H9 (cell line): ENCODE measurements at regions not wholly inside any gene's neighbourhood (a gene's known extent, or its start where the extent isn't known, plus 50 kb on each side); places are given as distances from the start of the nearest gene placed in this dataset.

Experiments used
- DNase-seq: peaks from one replicate; pipeline ENCODE4 v3.0.0-alpha.2; 2017
- H2AFZ ChIP-seq: one replicate; pipeline ENCODE4 v1.6.1; 2013; ENCODE audit warnings: mild to moderate bottlenecking, low read length, control low read depth, moderate library complexity
- H2AK5ac ChIP-seq: 2 replicates; pipeline ENCODE4 v1.6.1; 2013; ENCODE audit warnings: low read length, control low read depth, mixed read lengths; ENCODE audit not compliant: insufficient read length
- H2BK120ac ChIP-seq: one replicate; pipeline ENCODE4 v1.6.1; 2013; ENCODE audit warnings: low read depth, mild to moderate bottlenecking, low read length, control low read depth, inconsistent platforms; ENCODE audit not compliant: poor library complexity, severe bottlenecking
- H2BK12ac ChIP-seq: 2 replicates; pipeline ENCODE4 v1.6.1; 2013; ENCODE audit warnings: low read length, control low read depth, mixed read lengths, low read depth; ENCODE audit not compliant: insufficient read length
- H2BK15ac ChIP-seq: 2 replicates; pipeline ENCODE4 v1.6.1; 2013; ENCODE audit warnings: low read depth, low read length, control low read depth
- H2BK20ac ChIP-seq: one replicate; pipeline ENCODE4 v1.6.1; 2013; ENCODE audit warnings: low read depth, mild to moderate bottlenecking, low read length, control low read depth, inconsistent platforms; ENCODE audit not compliant: poor library complexity, severe bottlenecking
- H2BK5ac ChIP-seq: 2 replicates; pipeline ENCODE4 v1.6.1; 2013; ENCODE audit warnings: low read length, control low read depth, mixed read lengths; ENCODE audit not compliant: insufficient read length
- H3K14ac ChIP-seq: 2 replicates; pipeline ENCODE4 v1.6.1; 2013; ENCODE audit warnings: low read length, control low read depth; ENCODE audit not compliant: insufficient read depth
- H3K18ac ChIP-seq: 2 replicates; pipeline ENCODE4 v1.6.1; 2013; ENCODE audit warnings: low read depth, mild to moderate bottlenecking, mixed read lengths, low read length, control low read depth; ENCODE audit not compliant: insufficient read length
- H3K23ac ChIP-seq: 2 replicates; pipeline ENCODE4 v1.6.1; 2013; ENCODE audit warnings: low read length, control low read depth, mixed read lengths, low read depth; ENCODE audit not compliant: insufficient read length
- H3K23me2 ChIP-seq: 2 replicates; pipeline ENCODE4 v1.6.1; 2013; ENCODE audit warnings: low read depth, mild to moderate bottlenecking, mixed read lengths, low read length, control low read depth; ENCODE audit not compliant: insufficient read length, poor library complexity, severe bottlenecking
- H3K27ac ChIP-seq: 2 replicates; pipeline ENCODE4 v1.5.1; 2013; ENCODE audit warnings: low read length, control low read depth, mixed read lengths, low read depth; ENCODE audit not compliant: insufficient read length
- H3K27me3 ChIP-seq: 2 replicates; pipeline ENCODE4 v1.6.1; 2013; ENCODE audit warnings: low read length, control low read depth, inconsistent platforms; ENCODE audit not compliant: insufficient read depth
- H3K4ac ChIP-seq: 2 replicates; pipeline ENCODE4 v1.6.1; 2013; ENCODE audit warnings: low read depth, mild to moderate bottlenecking, control low read depth, inconsistent platforms, low read length, moderate library complexity
- H3K4me1 ChIP-seq: 2 replicates; pipeline ENCODE4 v1.6.1; 2013; ENCODE audit warnings: low read length, control low read depth, inconsistent platforms; ENCODE audit not compliant: insufficient read depth
- H3K4me2 ChIP-seq: 2 replicates; pipeline ENCODE4 v1.6.1; 2013; ENCODE audit warnings: low read length, control low read depth, mixed read lengths; ENCODE audit not compliant: insufficient read length, insufficient read depth
- H3K56ac ChIP-seq: 2 replicates; pipeline ENCODE4 v1.6.1; 2013; ENCODE audit warnings: low read depth, mild to moderate bottlenecking, mixed read lengths, low read length, control low read depth; ENCODE audit not compliant: insufficient read length
- H3K79me1 ChIP-seq: 2 replicates; pipeline ENCODE4 v1.6.1; 2013; ENCODE audit warnings: low read depth, mild to moderate bottlenecking, moderate library complexity, low read length, control low read depth, inconsistent platforms; ENCODE audit not compliant: insufficient read depth, poor library complexity, severe bottlenecking
- H3K79me2 ChIP-seq: 2 replicates; pipeline ENCODE4 v1.6.1; 2013; ENCODE audit warnings: low read length, control low read depth, inconsistent platforms; ENCODE audit not compliant: insufficient read depth
- H3K9ac ChIP-seq: 2 replicates; pipeline ENCODE4 v1.6.1; 2013; ENCODE audit warnings: low read length, control low read depth, mixed read lengths; ENCODE audit not compliant: insufficient read length; ENCODE audit errors: extremely low read depth
- H3K9me3 ChIP-seq: one replicate; pipeline ENCODE4 v1.6.1; 2013; ENCODE audit warnings: low read depth, low read length, inconsistent platforms; ENCODE audit not compliant: control insufficient read depth
- H3T11ph ChIP-seq: one replicate; pipeline ENCODE4 v1.6.1; 2013; ENCODE audit warnings: mild to moderate bottlenecking, low read length, control low read depth, inconsistent platforms
- H4K20me1 ChIP-seq: one replicate; pipeline ENCODE4 v1.6.1; 2013; ENCODE audit not compliant: control insufficient read depth, insufficient read length, insufficient read depth
- H4K5ac ChIP-seq: 2 replicates; pipeline ENCODE4 v1.6.1; 2013; ENCODE audit warnings: low read depth, mild to moderate bottlenecking, mixed read lengths, low read length, control low read depth; ENCODE audit not compliant: insufficient read length
- H4K8ac ChIP-seq: replicated peaks from 2 replicates; pipeline ENCODE4 v1.6.1; 2013; ENCODE audit warnings: low read length, control low read depth, mixed read lengths, low read depth; ENCODE audit not compliant: insufficient read length
- H4K91ac ChIP-seq: 2 replicates; pipeline ENCODE4 v1.6.1; 2013; ENCODE audit warnings: low read depth, mild to moderate bottlenecking, moderate library complexity, mixed read lengths, low read length, control low read depth; ENCODE audit not compliant: insufficient read length
- H3K27ac Mint-ChIP-seq, 3 experiments: 2 replicates in 2 of 3; 3 replicates in 1 of 3; pipeline ENCODE4 v1.8.0; 2020 to 2021; ENCODE audit warnings: mixed read lengths in 3 of 3, mild to moderate bottlenecking in 1 of 3, moderate library complexity in 1 of 3
- H3K27me3 Mint-ChIP-seq: 2 replicates; pipeline ENCODE4 v1.8.0; 2021; ENCODE audit warnings: low read depth, mild to moderate bottlenecking, moderate library complexity, mixed read lengths
- H3K36me3 Mint-ChIP-seq, 3 experiments: 2 replicates in 2 of 3; 3 replicates in 1 of 3; pipeline ENCODE4 v1.8.0; 2020 to 2021; ENCODE audit warnings: low read depth in 3 of 3, mixed read lengths in 3 of 3; ENCODE audit not compliant: insufficient read depth in 1 of 3
- H3K4me1 Mint-ChIP-seq, 2 experiments: 2 replicates each; pipeline ENCODE4 v1.8.0; 2020; ENCODE audit warnings: mixed read lengths in 2 of 2
- H3K4me3 Mint-ChIP-seq, 2 experiments: 2 replicates in 1 of 2; 3 replicates in 1 of 2; pipeline ENCODE4 v1.8.0; 2020 to 2021; ENCODE audit warnings: mild to moderate bottlenecking in 2 of 2, mixed read lengths in 2 of 2, moderate library complexity in 1 of 2
- H3K9me3 Mint-ChIP-seq, 2 experiments: 2 replicates in 1 of 2; 3 replicates in 1 of 2; pipeline ENCODE4 v1.8.0; 2020; ENCODE audit warnings: mild to moderate bottlenecking in 2 of 2, mixed read lengths in 2 of 2, moderate library complexity in 1 of 2
- CTCF ChIP-seq: fragments of 200-600 bp; sonication (generic); conservative IDR thresholded peaks from 3 replicates; pipeline ENCODE4 v1.8.0; 2021; ENCODE audit warnings: antibody characterized with exemption, mild to moderate bottlenecking

- H3K9ac ChIP-seq: no peak overlapping the region
- Mint-ChIP-seq H3K4me3 (no peak overlapping the region), H3K9me3 (peaks cover 0 to 6% of the 10 kb centered on the region in 2 experiments; a peak in 3 of 5 replicates), H3K27ac (no peak overlapping the region), H3K4me1 (peaks cover 3 to 5% of the 10 kb centered on the region in 2 experiments), H3K36me3 (no peaks in the 10 kb centered on the region; a peak in 1 of 7 replicates), H3K27me3 (no peaks in the 10 kb centered on the region)
- H3K27me3 ChIP-seq: no peaks in the 10 kb centered on the region
- H3K14ac ChIP-seq: no peak overlapping the region
- H3K4me1 ChIP-seq: no peaks in the 10 kb centered on the region
- H3K9me3 ChIP-seq: no peaks in the 10 kb centered on the region
- H3K4ac ChIP-seq: no peak overlapping the region
- no peak overlapping the region for H2BK12ac ChIP-seq
- H3T11ph ChIP-seq: no peak overlapping the region
- H3K23me2 ChIP-seq: no peaks in the 10 kb centered on the region
- H4K20me1 ChIP-seq: no peaks in the 10 kb centered on the region
- H2BK120ac ChIP-seq: no peak overlapping the region
- H2BK5ac ChIP-seq: no peak overlapping the region
- no peak overlapping the region for H2AFZ ChIP-seq
- H2BK15ac ChIP-seq: no peak overlapping the region
- H3K79me1 ChIP-seq: no peaks in the 10 kb centered on the region
- H3K23ac ChIP-seq: no peak overlapping the region
- H4K8ac ChIP-seq: no peak overlapping the region
- H3K4me2 ChIP-seq: no peak overlapping the region
- no peak overlapping the region for H3K56ac ChIP-seq
- no peak overlapping the region for H2AK5ac ChIP-seq
- no peak overlapping the region for H4K5ac ChIP-seq
- H2BK20ac ChIP-seq: no peak overlapping the region
- no peak overlapping the region for H3K27ac ChIP-seq
- no peak for DNase-seq
- H4K91ac ChIP-seq: no peak overlapping the region
- TF ChIP-seq CTCF: no peak
- H3K79me2 ChIP-seq: no peaks in the 10 kb centered on the region
- H3K18ac ChIP-seq: no peak overlapping the region
Observed at GRCh38 chr9:103709366-103709765, 384.7 kb upstream of the SMC2 start.
